ENCODE measurements at regions not wholly inside any gene's neighbourhood (a gene's known extent, or its start where the extent isn't known, plus 50 kb on each side); places are given as distances from the start of the nearest gene placed in this dataset.
A peak's percentile ranks its signal among the peaks of the same experiment; 100 is the strongest.

GRCh38 chr12:90585640-90586304 lies 369.2 kb downstream of the CCER1 start:
- no peak for ATAC-seq
- TF ChIP-seq CTCF (IDR thresholded peaks at IDR 0.05) = no peak
- no peaks in the 10 kb centered on the region for H3K9me3 ChIP-seq
- H3K4me1 ChIP-seq = no peaks in the 10 kb centered on the region
- H3K4me3 ChIP-seq = no peak overlapping the region
- no peaks in the 10 kb centered on the region for H3K27me3 ChIP-seq
- no peaks in the 10 kb centered on the region for H3K36me3 ChIP-seq
- peak in 2 of 4 donors; percentile 3 to 7 for DNase-seq
- no peak overlapping the region for H3K27ac ChIP-seq
- intact Hi-C loops (cut with DNase I) = no loop called here

- Histone ChIP-seq H3K27ac (no peak overlapping the region), H3K9me3 (peaks cover 0 to 13% of the 10 kb centered on the region in 2 donors), H3K4me3 (no peak overlapping the region), H3K4me1 (no peaks in the 10 kb centered on the region), H3K27me3 (no peaks in the 10 kb centered on the region), H3K36me3 (no peaks in the 10 kb centered on the region)
- ATAC-seq (no peak), DNase-seq (no peak)
- no peak for TF ChIP-seq CTCF (IDR thresholded peaks at IDR 0.05)
- intact Hi-C loops (cut with DNase I) = no loop called here
These were observed 378.3 kb downstream of the CCER1 start for GRCh38 chr12:90576707-90577106.

GRCh38 chr12:90575995-90576394 lies 379.0 kb downstream of the CCER1 start:
- no peak for TF ChIP-seq CTCF (IDR thresholded peaks at IDR 0.05)
- intact Hi-C loops (cut with DNase I) = no loop called here
- ATAC-seq = no peak

GRCh38 chr12:90574676-90575075 lies 380.3 kb downstream of the CCER1 start:
- DNase-seq = no peak
- ATAC-seq = no peak
- no peaks in the 10 kb centered on the region for H3K4me1 ChIP-seq
- intact Hi-C loops (cut with DNase I) = no loop called here
- no peaks in the 10 kb centered on the region for H3K27me3 ChIP-seq
- H3K9me3 ChIP-seq = peaks cover 0 to 13% of the 10 kb centered on the region in 2 donors
- TF ChIP-seq CTCF (IDR thresholded peaks at IDR 0.05) = no peak
- no peaks in the 10 kb centered on the region for H3K36me3 ChIP-seq
- no peak overlapping the region for H3K4me3 ChIP-seq
- no peak overlapping the region for H3K27ac ChIP-seq

More at GRCh38 chr12:90575995-90576394, 379.0 kb downstream of the CCER1 start:
- no peak for DNase-seq
- Histone ChIP-seq H3K4me3 (no peak overlapping the region), H3K27me3 (no peaks in the 10 kb centered on the region), H3K27ac (no peak overlapping the region), H3K4me1 (no peaks in the 10 kb centered on the region), H3K36me3 (no peaks in the 10 kb centered on the region), H3K9me3 (peaks cover 0 to 13% of the 10 kb centered on the region in 2 donors)

GRCh38 chr12:90572778-90573177 lies 382.2 kb downstream of the CCER1 start:
- no peak for TF ChIP-seq CTCF (IDR thresholded peaks at IDR 0.05)
- intact Hi-C loops (cut with DNase I) = no loop called here
- H3K36me3 ChIP-seq = no peaks in the 10 kb centered on the region
- H3K4me3 ChIP-seq = no peak overlapping the region
- DNase-seq (no peak), ATAC-seq (no peak)
- no peaks in the 10 kb centered on the region for H3K27me3 ChIP-seq
- H3K9me3 ChIP-seq = peaks cover 0 to 5% of the 10 kb centered on the region in 2 donors
- H3K4me1 ChIP-seq = no peaks in the 10 kb centered on the region
- no peak overlapping the region for H3K27ac ChIP-seq

Measured in left lung (tissue), 4 donors.